ENCODE measurements at regions not wholly inside any gene's neighbourhood (a gene's known extent, or its start where the extent isn't known, plus 50 kb on each side); places are given as distances from the start of the nearest gene placed in this dataset.

- DNase-seq (ENCODE audit: low read depth) = peak; percentile 33
These were observed 283.3 kb upstream of the PWP1 start for GRCh38 chr12:107402041-107403022.

GRCh38 chr12:107404981-107405380, 280.6 kb upstream of the PWP1 start:
- DNase-seq (ENCODE audit: low read depth) = no peak

- DNase-seq (ENCODE audit: low read depth) = no peak
These were observed 280.2 kb upstream of the PWP1 start for GRCh38 chr12:107405436-107405835.

GRCh38 chr12:107406932-107407331, 278.7 kb upstream of the PWP1 start:
- no peak for DNase-seq (ENCODE audit: low read depth)

- DNase-seq (ENCODE audit: low read depth) = peak; percentile 72
These were observed 273.6 kb upstream of the PWP1 start for GRCh38 chr12:107411792-107412535.

- DNase-seq (ENCODE audit: low read depth) = peak; percentile 48
These were observed 270.5 kb upstream of the PWP1 start for GRCh38 chr12:107415071-107415470.

GRCh38 chr12:107415834-107416233, 269.8 kb upstream of the PWP1 start:
- DNase-seq (ENCODE audit: low read depth) = peak; percentile 69

- no peak for DNase-seq (ENCODE audit: low read depth)
These were observed 268.6 kb upstream of the PWP1 start for GRCh38 chr12:107417004-107417403.

- DNase-seq (ENCODE audit: low read depth) = no peak
These were observed 266.6 kb upstream of the PWP1 start for GRCh38 chr12:107418981-107419380.

GRCh38 chr12:107423531-107423930, 262.1 kb upstream of the PWP1 start:
- DNase-seq (ENCODE audit: low read depth) = no peak

- DNase-seq (ENCODE audit: low read depth) = no peak
These were observed 256.4 kb upstream of the PWP1 start for GRCh38 chr12:107429006-107429705.

- DNase-seq (ENCODE audit: low read depth) = no peak
These were observed 253.7 kb upstream of the PWP1 start for GRCh38 chr12:107431942-107432341.

GRCh38 chr12:107435072-107435471, 250.5 kb upstream of the PWP1 start:
- no peak for DNase-seq (ENCODE audit: low read depth)

GRCh38 chr12:107435520-107435919, 250.1 kb upstream of the PWP1 start:
- no peak for DNase-seq (ENCODE audit: low read depth)

GRCh38 chr12:107436376-107436775, 249.2 kb upstream of the PWP1 start:
- no peak for DNase-seq (ENCODE audit: low read depth)

GRCh38 chr12:107436836-107437235, 248.8 kb upstream of the PWP1 start:
- no peak for DNase-seq (ENCODE audit: low read depth)

GRCh38 chr12:107437954-107438353, 247.6 kb upstream of the PWP1 start:
- no peak for DNase-seq (ENCODE audit: low read depth)

GRCh38 chr12:107439026-107439738, 246.4 kb upstream of the PWP1 start:
- DNase-seq (ENCODE audit: low read depth) = no peak

- no peak for DNase-seq (ENCODE audit: low read depth)
These were observed 245.0 kb upstream of the PWP1 start for GRCh38 chr12:107440606-107441005.

GRCh38 chr12:107441665-107442300, 243.8 kb upstream of the PWP1 start:
- no peak for DNase-seq (ENCODE audit: low read depth)

- no peak for DNase-seq (ENCODE audit: low read depth)
These were observed 243.1 kb upstream of the PWP1 start for GRCh38 chr12:107442326-107442987.
